H9 (cell line): ENCODE measurements at regions not wholly inside any gene's neighbourhood (a gene's known extent, or its start where the extent isn't known, plus 50 kb on each side); places are given as distances from the start of the nearest gene placed in this dataset.

Source experiments
- DNase-seq: peaks from one replicate; pipeline ENCODE4 v3.0.0-alpha.2; 2017
- H2AFZ ChIP-seq: one replicate; pipeline ENCODE4 v1.6.1; 2013; ENCODE audit warnings: mild to moderate bottlenecking, low read length, control low read depth, moderate library complexity
- H2AK5ac ChIP-seq: 2 replicates; pipeline ENCODE4 v1.6.1; 2013; ENCODE audit warnings: low read length, control low read depth, mixed read lengths; ENCODE audit not compliant: insufficient read length
- H2BK120ac ChIP-seq: one replicate; pipeline ENCODE4 v1.6.1; 2013; ENCODE audit warnings: low read depth, mild to moderate bottlenecking, low read length, control low read depth, inconsistent platforms; ENCODE audit not compliant: poor library complexity, severe bottlenecking
- H2BK12ac ChIP-seq: 2 replicates; pipeline ENCODE4 v1.6.1; 2013; ENCODE audit warnings: low read length, control low read depth, mixed read lengths, low read depth; ENCODE audit not compliant: insufficient read length
- H2BK15ac ChIP-seq: 2 replicates; pipeline ENCODE4 v1.6.1; 2013; ENCODE audit warnings: low read depth, low read length, control low read depth
- H2BK20ac ChIP-seq: one replicate; pipeline ENCODE4 v1.6.1; 2013; ENCODE audit warnings: low read depth, mild to moderate bottlenecking, low read length, control low read depth, inconsistent platforms; ENCODE audit not compliant: poor library complexity, severe bottlenecking
- H2BK5ac ChIP-seq: 2 replicates; pipeline ENCODE4 v1.6.1; 2013; ENCODE audit warnings: low read length, control low read depth, mixed read lengths; ENCODE audit not compliant: insufficient read length
- H3K14ac ChIP-seq: 2 replicates; pipeline ENCODE4 v1.6.1; 2013; ENCODE audit warnings: low read length, control low read depth; ENCODE audit not compliant: insufficient read depth
- H3K18ac ChIP-seq: 2 replicates; pipeline ENCODE4 v1.6.1; 2013; ENCODE audit warnings: low read depth, mild to moderate bottlenecking, mixed read lengths, low read length, control low read depth; ENCODE audit not compliant: insufficient read length
- H3K23ac ChIP-seq: 2 replicates; pipeline ENCODE4 v1.6.1; 2013; ENCODE audit warnings: low read length, control low read depth, mixed read lengths, low read depth; ENCODE audit not compliant: insufficient read length
- H3K23me2 ChIP-seq: 2 replicates; pipeline ENCODE4 v1.6.1; 2013; ENCODE audit warnings: low read depth, mild to moderate bottlenecking, mixed read lengths, low read length, control low read depth; ENCODE audit not compliant: insufficient read length, poor library complexity, severe bottlenecking
- H3K27ac ChIP-seq: 2 replicates; pipeline ENCODE4 v1.5.1; 2013; ENCODE audit warnings: low read length, control low read depth, mixed read lengths, low read depth; ENCODE audit not compliant: insufficient read length
- H3K27me3 ChIP-seq: 2 replicates; pipeline ENCODE4 v1.6.1; 2013; ENCODE audit warnings: low read length, control low read depth, inconsistent platforms; ENCODE audit not compliant: insufficient read depth
- H3K4ac ChIP-seq: 2 replicates; pipeline ENCODE4 v1.6.1; 2013; ENCODE audit warnings: low read depth, mild to moderate bottlenecking, control low read depth, inconsistent platforms, low read length, moderate library complexity
- H3K4me1 ChIP-seq: 2 replicates; pipeline ENCODE4 v1.6.1; 2013; ENCODE audit warnings: low read length, control low read depth, inconsistent platforms; ENCODE audit not compliant: insufficient read depth
- H3K4me2 ChIP-seq: 2 replicates; pipeline ENCODE4 v1.6.1; 2013; ENCODE audit warnings: low read length, control low read depth, mixed read lengths; ENCODE audit not compliant: insufficient read length, insufficient read depth
- H3K56ac ChIP-seq: 2 replicates; pipeline ENCODE4 v1.6.1; 2013; ENCODE audit warnings: low read depth, mild to moderate bottlenecking, mixed read lengths, low read length, control low read depth; ENCODE audit not compliant: insufficient read length
- H3K79me1 ChIP-seq: 2 replicates; pipeline ENCODE4 v1.6.1; 2013; ENCODE audit warnings: low read depth, mild to moderate bottlenecking, moderate library complexity, low read length, control low read depth, inconsistent platforms; ENCODE audit not compliant: insufficient read depth, poor library complexity, severe bottlenecking
- H3K79me2 ChIP-seq: 2 replicates; pipeline ENCODE4 v1.6.1; 2013; ENCODE audit warnings: low read length, control low read depth, inconsistent platforms; ENCODE audit not compliant: insufficient read depth
- H3K9ac ChIP-seq: 2 replicates; pipeline ENCODE4 v1.6.1; 2013; ENCODE audit warnings: low read length, control low read depth, mixed read lengths; ENCODE audit not compliant: insufficient read length; ENCODE audit errors: extremely low read depth
- H3K9me3 ChIP-seq: one replicate; pipeline ENCODE4 v1.6.1; 2013; ENCODE audit warnings: low read depth, low read length, inconsistent platforms; ENCODE audit not compliant: control insufficient read depth
- H3T11ph ChIP-seq: one replicate; pipeline ENCODE4 v1.6.1; 2013; ENCODE audit warnings: mild to moderate bottlenecking, low read length, control low read depth, inconsistent platforms
- H4K20me1 ChIP-seq: one replicate; pipeline ENCODE4 v1.6.1; 2013; ENCODE audit not compliant: control insufficient read depth, insufficient read length, insufficient read depth
- H4K5ac ChIP-seq: 2 replicates; pipeline ENCODE4 v1.6.1; 2013; ENCODE audit warnings: low read depth, mild to moderate bottlenecking, mixed read lengths, low read length, control low read depth; ENCODE audit not compliant: insufficient read length
- H4K8ac ChIP-seq: replicated peaks from 2 replicates; pipeline ENCODE4 v1.6.1; 2013; ENCODE audit warnings: low read length, control low read depth, mixed read lengths, low read depth; ENCODE audit not compliant: insufficient read length
- H4K91ac ChIP-seq: 2 replicates; pipeline ENCODE4 v1.6.1; 2013; ENCODE audit warnings: low read depth, mild to moderate bottlenecking, moderate library complexity, mixed read lengths, low read length, control low read depth; ENCODE audit not compliant: insufficient read length
- H3K27ac Mint-ChIP-seq, 3 experiments: 2 replicates in 2 of 3; 3 replicates in 1 of 3; pipeline ENCODE4 v1.8.0; 2020 to 2021; ENCODE audit warnings: mixed read lengths in 3 of 3, mild to moderate bottlenecking in 1 of 3, moderate library complexity in 1 of 3
- H3K27me3 Mint-ChIP-seq: 2 replicates; pipeline ENCODE4 v1.8.0; 2021; ENCODE audit warnings: low read depth, mild to moderate bottlenecking, moderate library complexity, mixed read lengths
- H3K36me3 Mint-ChIP-seq, 3 experiments: 2 replicates in 2 of 3; 3 replicates in 1 of 3; pipeline ENCODE4 v1.8.0; 2020 to 2021; ENCODE audit warnings: low read depth in 3 of 3, mixed read lengths in 3 of 3; ENCODE audit not compliant: insufficient read depth in 1 of 3
- H3K4me1 Mint-ChIP-seq, 2 experiments: 2 replicates each; pipeline ENCODE4 v1.8.0; 2020; ENCODE audit warnings: mixed read lengths in 2 of 2
- H3K4me3 Mint-ChIP-seq, 2 experiments: 2 replicates in 1 of 2; 3 replicates in 1 of 2; pipeline ENCODE4 v1.8.0; 2020 to 2021; ENCODE audit warnings: mild to moderate bottlenecking in 2 of 2, mixed read lengths in 2 of 2, moderate library complexity in 1 of 2
- H3K9me3 Mint-ChIP-seq, 2 experiments: 2 replicates in 1 of 2; 3 replicates in 1 of 2; pipeline ENCODE4 v1.8.0; 2020; ENCODE audit warnings: mild to moderate bottlenecking in 2 of 2, mixed read lengths in 2 of 2, moderate library complexity in 1 of 2
- CTCF ChIP-seq: fragments of 200-600 bp; sonication (generic); conservative IDR thresholded peaks from 3 replicates; pipeline ENCODE4 v1.8.0; 2021; ENCODE audit warnings: antibody characterized with exemption, mild to moderate bottlenecking
- WGBS: extraction: QIAGEN DNeasy Blood & Tissue Kit; methylation state at CpG from one replicate; pipeline ENCODE4 v1.1.7; 2013; ENCODE audit warnings: missing lambda C conversion rate, low lambda C conversion rate, mixed read lengths; ENCODE audit not compliant: insufficient read length; ENCODE audit errors: extremely low coverage; 5-methylcytosine and 5-hydroxymethylcytosine counted together

- Histone ChIP-seq H3K56ac (no peak overlapping the region), H3K23ac (no peak overlapping the region), H2AK5ac (no peak overlapping the region), H2BK120ac (no peak overlapping the region), H3K23me2 (no peaks in the 10 kb centered on the region), H3K4me2 (no peak overlapping the region), H4K5ac (no peak overlapping the region), H3K4me1 (no peaks in the 10 kb centered on the region), H4K91ac (no peak overlapping the region), H3K4ac (no peak overlapping the region), H3K9me3 (no peaks in the 10 kb centered on the region), H3K27me3 (no peaks in the 10 kb centered on the region), H2AFZ (no peak overlapping the region), H3K79me2 (no peaks in the 10 kb centered on the region), H4K8ac (no peak overlapping the region), H4K20me1 (no peaks in the 10 kb centered on the region), H3K18ac (no peak overlapping the region), H2BK15ac (no peak overlapping the region), H2BK5ac (no peak overlapping the region), H3K14ac (no peak overlapping the region), H2BK12ac (no peak overlapping the region), H2BK20ac (no peak overlapping the region), H3K27ac (no peak overlapping the region), H3K79me1 (no peaks in the 10 kb centered on the region), H3K9ac (no peak overlapping the region), H3T11ph (no peak overlapping the region)
- H3K36me3 Mint-ChIP-seq = no peaks in the 10 kb centered on the region
- H3K4me1 Mint-ChIP-seq = peaks cover 9 to 20% of the 10 kb centered on the region in 2 experiments
- no peak overlapping the region for H3K4me3 Mint-ChIP-seq
- no peaks in the 10 kb centered on the region; a peak in 2 of 5 replicates for H3K9me3 Mint-ChIP-seq
- no peak for TF ChIP-seq CTCF
- H3K27me3 Mint-ChIP-seq = no peaks in the 10 kb centered on the region; the same call in 1 of the 2 replicates
- no CpG with 5 or more reads among the region's 7 CpGs for WGBS
- H3K27ac Mint-ChIP-seq = no peak overlapping the region
- no peak for DNase-seq
These were observed 308.3 kb downstream of the ZSWIM6 start for GRCh38 chr5:61640179-61641021.
